ENCODE measurements at regions not wholly inside any gene's neighbourhood (a gene's known extent, or its start where the extent isn't known, plus 50 kb on each side); places are given as distances from the start of the nearest gene placed in this dataset.

DNA sequence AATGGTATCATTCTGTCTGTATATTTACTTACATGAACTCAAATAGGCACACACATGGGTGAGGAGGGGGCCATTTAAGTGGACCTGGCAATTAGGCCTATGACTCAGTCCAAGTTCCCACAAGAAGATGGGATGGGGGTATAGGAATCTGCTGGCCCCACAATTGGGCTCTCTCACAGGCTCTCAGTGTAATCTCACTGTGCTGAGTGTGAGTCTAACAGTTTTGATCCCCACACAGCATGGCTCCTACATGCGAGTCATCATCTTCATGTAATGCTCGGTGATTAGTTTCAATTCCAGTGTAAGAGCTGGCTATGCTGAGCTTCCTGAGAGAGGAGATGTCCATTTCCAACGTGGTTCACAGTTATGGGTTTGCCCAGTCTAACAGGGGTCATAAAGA, 114.0 kb downstream of the GATA6 start:
- peak; percentile 5 for DNase-seq

DNA sequence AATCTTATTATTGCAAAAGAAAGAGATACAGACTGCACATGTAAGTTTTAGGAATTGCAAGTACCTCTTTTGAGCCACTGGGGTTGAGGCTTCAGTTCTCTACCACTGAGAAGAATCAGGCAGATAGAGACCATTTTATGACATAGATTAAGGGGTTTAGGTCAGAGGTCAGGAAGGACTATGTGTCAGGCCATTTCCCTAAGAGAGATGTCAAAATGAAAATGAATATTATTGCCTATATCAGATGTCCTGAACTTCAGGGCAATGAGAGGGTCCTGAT, 113.7 kb downstream of the GATA6 start:
- no peak for DNase-seq

DNA sequence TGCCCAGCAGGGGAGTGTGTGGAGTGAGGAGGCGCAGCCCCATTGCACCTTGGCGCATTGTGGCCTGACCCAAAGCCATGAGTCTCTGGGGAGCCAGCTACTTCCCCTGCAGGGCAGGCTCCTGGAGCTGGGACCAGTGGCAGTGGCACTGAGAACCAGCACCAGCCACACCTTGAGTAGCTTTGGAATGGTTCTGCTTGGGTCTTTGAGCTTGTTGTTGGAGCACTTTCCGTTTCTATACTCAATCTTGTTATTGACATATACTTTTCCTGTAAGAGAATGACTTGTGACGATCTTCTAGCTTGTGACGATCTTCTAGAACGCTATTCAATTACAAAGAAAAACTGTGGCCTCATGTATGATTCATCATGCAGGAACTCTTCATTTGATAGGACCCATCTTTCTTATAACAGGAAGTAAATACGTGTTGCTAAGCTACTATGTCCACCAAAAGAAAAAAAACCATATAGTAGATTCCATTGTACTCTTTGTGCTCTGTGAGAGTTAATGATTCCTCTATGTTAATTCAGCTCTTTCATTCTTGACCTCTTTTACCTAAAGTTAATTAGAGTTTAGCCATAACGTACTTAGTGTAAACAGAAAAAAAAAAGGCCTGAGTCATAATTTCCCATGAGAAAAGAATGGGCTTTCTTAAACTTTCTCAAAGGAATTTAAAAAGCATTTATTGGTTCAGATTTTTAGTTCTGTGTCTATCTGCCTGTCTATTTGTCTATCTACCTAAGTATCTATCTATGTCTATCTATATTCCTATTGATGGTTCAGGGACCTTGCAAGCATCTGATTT, 113.1 kb downstream of the GATA6 start:
- DNase-seq = peak; percentile 18

DNA sequence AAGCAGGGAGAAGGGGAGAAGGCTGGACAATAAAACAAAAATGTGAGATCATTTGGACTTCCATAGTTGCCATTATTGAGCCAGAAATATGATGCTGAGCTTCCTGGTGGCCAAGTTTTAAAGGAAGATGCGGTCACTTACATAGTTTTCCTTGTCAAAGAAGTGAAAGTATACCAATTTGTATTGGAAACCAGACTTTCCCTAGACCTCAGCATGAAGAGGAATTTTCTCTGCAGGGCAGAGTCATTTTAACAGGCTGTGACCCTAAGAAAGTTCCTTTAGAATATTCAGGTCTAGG, 111.0 kb downstream of the GATA6 start:
- DNase-seq = no peak

DNA sequence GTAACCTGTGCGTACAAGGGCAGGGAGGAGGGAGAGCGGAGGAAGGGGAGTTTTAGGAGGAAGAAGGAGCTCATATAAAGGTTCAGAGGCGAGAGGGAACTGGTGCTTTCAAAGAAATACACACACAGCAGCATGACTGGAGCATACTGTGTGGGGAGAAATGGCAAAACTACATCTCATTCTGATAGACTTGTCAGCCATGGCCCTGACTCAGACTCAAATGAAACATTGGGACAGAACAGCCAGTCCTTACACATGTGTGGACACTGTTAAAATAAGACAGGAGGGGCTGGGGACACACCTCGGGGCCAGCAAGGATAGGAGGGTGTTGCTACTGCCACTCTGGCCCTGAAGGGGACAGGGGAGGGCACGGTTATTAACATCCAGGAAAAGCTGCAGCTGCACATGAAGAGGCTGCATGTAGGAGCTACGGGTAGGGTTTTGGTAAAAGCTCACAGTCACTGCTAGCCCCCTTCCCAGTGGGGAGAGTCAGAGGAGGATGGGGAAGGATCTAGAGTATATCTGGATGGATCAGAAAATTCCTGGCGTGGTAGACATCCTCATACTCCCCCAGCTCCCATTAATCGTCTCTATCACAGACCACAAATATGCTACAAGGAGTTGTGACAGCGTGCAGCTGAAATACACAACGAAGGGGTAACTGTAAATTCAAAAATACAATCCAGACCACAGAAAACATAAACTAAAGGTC, 110.5 kb downstream of the GATA6 start:
- no peak for DNase-seq

DNA sequence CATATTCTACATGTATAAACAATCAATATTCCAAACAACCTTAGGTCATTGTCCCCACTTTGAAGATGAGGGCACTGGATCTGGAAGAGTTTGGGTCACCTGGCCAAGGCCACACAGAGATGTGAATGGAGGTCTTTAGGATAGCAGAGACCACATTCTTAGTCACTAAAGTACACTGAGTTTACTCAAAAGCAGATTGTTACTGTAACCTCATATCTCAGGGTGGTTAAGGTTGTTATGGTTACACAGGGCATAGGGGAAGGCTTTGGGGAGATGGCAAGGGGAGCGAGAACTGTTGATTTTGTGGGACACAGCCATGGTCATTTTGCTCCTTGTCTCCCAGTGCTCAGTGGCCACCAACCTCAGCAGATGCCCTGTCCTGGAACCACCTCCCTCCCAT, 109.4 kb downstream of the GATA6 start:
- DNase-seq = no peak

DNA sequence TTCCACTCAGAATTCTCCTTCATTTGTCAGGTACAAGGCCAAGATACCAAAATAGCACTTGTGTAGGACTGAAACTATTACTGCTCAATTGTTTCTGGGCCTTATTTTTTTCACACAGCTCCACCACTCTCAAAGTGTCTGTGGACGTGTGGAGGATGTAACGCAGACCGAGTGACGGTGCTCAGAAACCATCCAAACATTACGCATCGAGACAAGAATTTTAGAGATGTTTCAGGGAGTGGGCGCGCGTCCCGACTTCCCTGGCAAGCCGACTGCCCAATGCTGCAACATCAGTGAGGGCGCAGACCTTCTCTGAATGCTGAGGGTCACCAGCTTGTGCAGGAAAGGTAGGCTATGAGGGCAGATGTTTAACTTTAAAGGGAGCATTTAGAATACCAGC, 108.4 kb downstream of the GATA6 start:
- no peak for DNase-seq

DNA sequence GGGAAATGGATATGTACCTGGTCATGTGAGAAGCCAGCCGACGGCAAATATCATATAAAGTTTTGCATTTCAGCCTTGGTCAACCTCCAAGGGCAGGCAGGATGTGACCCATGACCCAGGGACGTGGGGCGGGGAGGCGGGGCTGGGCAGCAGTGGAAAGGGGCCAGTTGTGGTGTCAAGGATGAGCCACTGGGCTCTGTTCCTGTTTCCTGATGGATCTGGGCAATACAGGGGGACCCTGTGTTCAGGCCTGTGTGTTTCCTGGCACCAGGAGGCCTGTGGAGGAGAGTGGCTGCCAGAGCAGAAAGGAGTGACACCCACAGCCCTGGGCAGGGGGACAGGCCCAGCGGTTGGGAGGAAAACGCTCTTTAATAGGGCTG, 106.9 kb downstream of the GATA6 start:
- DNase-seq = no peak

DNA sequence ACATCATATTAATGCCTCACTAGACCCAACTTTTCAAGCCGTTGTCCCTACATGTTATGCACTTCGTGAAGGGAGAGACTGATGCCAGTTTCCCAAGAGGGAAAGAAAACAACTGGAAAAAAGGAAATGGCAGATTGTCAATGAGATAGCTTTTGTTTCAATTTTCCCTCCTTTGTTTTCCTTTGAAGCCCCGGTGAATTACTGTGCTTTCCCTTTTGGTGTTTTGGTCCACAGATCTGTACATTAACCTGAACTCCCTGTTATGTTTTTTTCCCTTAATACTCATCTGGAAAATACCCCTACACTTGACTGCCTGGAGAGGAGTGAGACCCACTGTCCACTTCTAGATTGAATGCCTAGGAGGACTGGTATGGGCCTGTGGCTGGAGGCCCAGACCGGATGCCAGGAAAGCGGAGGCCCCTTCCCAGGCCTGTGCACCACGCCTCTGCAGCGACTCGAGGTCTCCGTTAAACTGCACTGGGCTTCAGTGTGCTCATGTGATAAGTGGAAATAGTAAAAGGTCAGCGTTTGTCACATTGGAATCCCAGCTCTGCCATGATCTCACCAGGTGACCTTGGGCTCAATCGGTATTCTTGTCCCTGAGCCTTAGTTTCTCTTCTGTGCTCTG, 106.4 kb downstream of the GATA6 start:
- DNase-seq = no peak

DNA sequence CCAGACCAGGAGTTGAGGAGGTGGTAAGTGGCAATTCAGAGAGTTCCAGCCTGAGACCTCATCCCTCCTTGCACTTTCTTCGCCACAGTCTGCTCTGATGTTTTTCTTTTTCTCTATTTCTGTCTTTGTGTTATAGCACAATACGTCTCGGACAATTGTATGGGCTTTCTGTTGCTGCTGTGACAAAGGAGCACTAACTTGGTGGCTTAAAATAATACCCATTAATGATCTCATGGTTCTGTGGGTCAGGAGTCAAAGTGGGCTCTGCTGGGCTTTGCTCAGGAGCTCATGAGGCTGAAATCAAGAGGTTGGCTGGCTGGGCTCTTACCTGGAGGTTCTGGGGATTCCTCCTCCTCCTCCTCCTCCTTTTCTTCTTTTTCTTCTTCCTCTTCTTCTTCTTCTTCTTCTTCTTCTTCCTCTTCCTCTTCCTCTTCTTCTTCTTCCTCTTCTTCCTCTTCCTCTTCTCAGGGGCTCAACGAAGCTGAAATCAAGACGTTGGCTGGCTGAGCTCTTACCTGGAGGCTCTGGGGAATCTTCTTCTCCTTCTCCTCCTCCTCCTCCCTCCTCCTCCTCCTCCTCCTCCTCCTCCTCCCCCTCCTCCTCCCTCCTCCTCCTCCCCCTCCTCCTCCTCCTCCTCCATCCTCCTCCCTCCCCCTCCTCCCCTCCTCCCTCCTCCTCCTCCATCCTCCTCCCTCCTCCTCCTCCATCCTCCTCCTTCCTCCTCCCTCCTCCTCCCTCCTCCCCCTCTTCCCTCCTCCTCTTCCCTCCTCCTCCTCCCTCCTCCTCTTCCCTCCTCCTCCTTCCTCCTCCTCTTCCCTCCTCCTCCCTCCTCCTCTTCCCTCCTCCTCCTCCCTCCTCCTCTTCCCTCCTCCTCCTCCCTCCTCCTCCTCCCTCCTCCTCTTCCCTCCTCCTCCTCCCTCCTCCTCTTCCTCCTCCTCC, 104.0 kb downstream of the GATA6 start:
- no peak for DNase-seq

DNA sequence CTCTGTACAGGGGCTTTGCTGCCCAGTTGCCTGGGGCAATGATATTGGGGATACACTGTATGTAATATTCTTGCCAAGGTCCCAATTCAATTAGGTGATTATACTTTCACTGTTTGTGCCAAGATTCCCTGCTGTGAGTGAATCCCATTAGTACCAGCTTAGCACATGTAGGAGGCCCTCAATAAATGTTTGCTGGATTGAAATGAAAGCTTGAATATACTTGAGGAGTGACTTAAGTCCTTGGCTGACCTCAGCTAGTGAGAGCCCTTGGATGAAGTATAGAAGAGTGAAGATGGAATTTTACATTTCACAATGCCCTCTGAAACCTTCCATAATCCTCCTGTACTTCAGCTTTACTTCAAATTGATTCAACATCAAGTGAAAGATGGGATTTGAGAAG, 102.9 kb downstream of the GATA6 start:
- DNase-seq = no peak

DNA sequence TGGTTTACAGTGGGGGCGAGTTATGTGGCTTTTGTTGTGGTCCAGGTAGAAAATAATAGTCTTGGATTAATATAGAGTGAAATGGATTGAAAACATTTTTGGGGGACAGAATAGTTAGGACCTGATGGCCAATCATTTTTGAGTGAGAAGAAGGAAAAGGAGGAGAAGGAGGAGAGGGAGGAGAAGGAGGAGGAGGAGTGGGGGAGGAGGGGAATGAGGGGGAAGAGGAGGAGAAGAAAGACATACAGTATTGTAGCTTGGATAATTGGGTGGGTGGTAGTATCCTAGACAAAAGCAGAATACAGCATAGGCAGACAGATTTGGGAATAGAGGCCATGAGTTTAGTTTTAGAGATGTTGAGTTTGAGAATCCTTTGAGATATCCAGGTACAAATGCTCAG, 101.6 kb downstream of the GATA6 start:
- no peak for DNase-seq

DNA sequence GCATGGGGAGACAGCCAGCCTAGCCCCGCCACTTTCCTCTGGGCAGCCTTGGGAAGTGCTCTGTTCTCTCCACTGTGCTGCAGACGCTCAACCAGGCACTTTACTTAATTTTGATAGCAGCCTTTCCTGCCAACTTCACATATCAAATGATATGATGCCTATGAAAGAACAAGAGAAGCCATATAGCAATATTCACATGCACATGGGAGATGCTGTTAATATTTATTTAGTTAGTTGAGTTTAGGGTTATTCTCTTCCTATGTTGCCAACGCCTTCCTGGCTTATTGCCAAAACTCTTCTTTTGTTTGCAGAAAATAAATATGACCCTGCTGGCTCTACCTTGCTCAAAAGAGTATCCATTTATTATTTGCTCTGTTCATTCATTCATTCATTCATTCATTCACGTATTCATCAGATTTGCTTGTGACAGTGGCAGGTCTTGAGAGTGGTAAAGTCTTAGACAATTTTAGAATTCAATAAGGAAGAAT, 99.3 kb downstream of the GATA6 start:
- no peak for DNase-seq

DNA sequence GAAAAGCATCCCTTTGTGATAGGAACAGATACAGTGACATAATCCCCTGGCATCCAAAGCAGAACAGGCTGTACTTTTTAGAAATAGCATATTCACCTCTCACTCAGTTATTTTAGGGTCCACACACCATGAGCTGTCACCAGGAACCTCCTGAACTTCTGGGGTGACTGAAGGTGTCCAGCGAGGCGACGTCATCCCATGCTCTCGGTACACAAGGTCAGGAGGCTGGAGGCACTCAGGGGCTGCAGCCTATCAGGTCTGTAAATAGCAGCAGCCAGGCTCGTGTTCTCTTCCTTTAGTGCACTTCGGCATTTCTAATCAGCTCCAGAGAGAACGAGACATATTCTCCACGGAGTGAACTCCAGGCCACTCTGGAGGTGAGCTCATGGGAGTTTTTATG, 98.3 kb downstream of the GATA6 start:
- no peak for DNase-seq

DNA sequence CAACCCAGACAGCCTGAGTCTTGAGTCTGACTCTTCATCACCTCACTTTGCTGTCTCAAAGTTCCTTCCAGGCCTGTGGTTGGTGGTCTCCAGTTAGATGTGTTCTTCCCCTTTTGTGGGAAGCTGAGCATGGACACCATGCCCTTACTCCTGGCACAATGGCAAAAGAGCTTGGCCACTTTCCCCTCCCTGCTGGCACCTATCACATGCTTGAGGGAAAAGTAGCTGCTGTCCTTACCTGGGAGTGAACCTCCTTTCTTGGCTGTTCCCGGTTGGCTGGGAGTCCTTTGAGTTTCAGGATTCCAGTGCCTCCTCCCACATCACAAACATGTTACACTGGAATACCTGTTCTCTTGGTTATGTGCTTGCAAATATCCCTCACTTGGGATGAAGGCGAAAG, 97.8 kb downstream of the GATA6 start:
- DNase-seq = no peak

DNA sequence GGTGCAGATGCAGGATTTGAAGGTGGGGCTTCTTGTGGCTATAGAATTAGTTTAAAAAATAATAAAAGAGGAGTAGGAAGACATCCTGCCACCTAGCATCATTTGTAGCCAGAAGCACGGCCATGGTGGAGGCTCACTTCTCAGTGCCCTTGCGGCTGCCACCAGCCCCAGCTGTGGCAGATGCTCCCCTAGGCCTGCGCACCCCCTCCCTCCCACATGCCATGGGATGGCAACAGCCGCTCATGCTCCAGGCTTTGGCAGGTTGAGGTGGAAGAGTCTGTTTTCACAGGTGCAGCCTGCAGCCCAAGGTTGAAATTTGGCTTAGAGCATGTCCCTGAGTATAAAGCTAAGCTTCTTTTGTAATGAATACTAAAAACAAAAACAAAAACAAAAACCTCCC, 96.4 kb downstream of the GATA6 start:
- DNase-seq = no peak

DNA sequence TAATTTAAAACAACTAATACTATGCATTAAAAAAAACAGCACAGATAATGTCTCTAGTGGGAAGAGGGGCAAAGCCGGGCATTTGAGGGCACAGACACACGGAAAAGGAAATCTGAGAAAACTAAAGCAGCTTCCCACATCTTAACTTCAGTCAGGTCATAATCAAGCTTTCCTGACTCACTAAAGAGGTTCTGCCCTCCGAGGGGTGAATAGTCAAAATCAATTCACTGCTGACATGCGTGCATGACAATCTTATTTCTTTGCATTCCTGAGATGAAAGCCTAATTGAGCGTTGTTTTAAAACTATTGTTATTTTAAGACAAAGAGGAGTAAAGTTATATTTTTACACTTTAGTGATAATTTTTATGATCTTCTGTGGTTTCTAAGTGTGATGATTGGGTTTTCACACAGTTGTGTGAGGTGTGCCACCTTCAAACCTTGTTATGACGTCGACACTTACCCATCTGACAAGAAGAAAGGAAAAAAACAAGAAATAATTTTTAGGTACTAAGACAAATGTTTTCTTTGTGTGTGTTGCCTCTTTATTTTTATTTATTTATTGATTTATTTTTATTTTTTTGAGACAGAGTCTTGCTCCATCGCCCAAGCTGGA, 90.9 kb downstream of the GATA6 start:
- no peak for DNase-seq

DNA sequence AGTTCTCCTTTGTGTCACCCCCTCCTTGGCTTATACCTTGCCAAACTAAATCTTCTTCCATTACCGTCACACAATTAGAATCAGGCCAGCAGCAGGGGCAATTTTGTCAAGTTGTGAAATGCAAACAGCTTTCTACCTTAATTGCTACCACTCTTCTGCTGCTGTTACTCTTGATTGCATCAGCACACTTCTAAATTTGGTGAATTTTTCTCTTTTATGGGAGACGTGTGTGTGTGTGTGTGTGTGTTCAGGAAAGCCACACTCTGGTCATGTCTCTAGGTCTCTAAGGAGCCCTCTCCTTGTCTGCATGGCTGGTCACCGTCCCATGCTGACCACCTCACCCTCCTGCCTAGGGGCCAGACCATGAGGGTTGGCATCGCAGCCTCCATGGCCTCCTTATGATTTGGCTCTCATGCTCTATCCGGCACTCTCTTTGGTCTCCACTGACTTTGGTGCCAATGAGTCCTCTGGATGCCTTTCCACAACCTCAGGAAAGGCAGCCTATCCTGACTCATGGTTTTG, 87.7 kb downstream of the GATA6 start:
- no peak for DNase-seq

DNA sequence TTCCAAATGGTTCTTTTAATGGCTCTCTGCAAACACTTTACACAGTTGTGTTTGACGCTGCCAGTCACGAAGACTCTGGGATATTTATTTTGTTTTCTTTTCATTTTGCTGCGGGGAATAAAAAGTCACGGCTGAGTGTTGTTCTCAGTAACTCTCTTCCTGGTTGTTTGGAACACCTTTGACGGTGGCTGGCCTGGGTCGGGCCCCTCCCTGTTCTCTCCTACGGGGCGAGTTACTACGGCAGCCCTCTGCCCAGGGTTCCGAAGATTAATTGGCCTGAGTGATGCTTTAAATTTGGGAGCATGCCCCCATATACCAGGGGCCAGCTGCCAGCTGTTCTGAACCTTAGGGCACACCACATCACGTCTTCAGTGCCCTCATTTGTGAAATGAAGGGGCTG, 84.7 kb downstream of the GATA6 start:
- no peak for DNase-seq

DNA sequence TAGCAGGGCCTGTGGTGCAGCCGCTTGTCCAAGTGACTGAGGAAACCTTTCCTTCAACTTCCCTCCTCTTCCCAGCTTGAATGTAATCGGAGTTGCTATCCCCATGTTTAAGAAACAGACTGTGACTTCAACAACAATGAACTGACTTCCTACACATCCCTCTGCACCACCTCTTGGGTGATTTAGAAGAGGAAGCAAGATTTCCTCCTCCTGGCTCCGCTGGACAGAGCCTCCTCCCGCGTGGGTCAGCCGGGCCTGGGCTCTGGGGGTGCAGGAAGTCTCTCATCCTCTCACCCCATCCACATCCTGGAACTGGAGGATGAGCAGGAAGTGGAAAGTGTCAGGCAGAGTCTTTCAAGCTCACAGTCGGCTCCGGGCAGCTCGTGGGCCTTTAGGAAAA, 84.3 kb downstream of the GATA6 start:
- DNase-seq = no peak

DNA sequence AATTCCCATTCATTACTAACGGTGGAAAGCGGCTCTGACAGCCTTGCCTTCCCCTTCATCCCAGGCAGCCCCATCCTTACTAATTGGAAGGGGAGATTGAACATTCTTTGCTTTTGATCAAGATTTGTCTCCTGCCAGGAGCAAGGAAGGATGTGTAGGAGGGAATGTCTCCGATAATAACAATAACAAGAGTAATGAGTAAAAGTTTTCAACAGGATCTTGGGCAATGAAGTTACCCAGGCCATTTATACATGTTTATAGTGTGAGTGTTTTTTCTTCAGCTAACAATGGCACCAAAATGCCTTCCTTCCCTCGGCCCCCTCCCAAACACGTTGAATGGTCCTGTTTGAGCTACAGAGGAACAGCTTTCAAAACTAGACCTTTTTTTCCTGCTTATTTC, 83.8 kb downstream of the GATA6 start:
- no peak for DNase-seq
